IPS DF 19.7 (cell line): ENCODE measurements at regions not wholly inside any gene's neighbourhood (a gene's known extent, or its start where the extent isn't known, plus 50 kb on each side); places are given as distances from the start of the nearest gene placed in this dataset.

Experiments
- DNase-seq: peaks from one replicate; pipeline ENCODE4 v3.0.0-alpha.2; 2013; ENCODE audit warnings: low read depth, low spot score

DNA sequence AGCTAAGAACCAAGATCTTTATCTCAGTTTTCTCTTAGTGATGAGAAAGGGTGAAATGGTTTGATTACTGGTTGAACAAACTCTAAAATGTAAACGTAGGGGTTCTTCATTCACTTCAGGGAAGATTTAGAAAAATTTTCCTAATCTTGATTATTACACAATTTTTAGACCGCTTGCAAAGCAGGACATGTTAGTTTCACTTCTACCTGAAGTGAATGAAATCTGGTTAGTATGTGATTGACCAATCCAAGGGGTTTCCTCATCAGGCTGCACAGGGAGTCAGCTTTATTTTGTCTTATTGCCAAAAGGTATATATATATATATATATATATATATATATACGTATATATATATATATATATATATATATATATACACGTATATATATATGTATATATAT is 740.4 kb downstream of the TUSC7 start:
- no peak for DNase-seq

DNA sequence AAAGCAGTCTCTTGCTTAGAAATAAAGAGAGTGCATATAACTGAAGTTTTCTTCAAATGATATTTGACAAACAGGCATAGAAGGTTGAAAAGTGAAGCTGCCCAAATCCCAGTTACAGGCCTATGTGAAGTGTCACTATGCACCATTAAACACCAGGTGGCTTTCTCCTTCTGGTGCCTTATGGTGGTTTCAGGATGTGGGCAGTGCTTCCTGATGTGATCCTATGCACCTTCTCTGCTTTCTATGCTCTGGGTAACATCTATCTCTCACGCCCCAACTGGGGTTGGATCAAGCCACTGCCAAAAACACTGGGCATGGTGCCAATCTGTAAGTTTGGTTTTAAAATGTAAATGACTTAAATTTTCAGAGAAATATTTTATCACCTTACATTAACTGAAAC is 744.7 kb downstream of the TUSC7 start:
- no peak for DNase-seq

DNA sequence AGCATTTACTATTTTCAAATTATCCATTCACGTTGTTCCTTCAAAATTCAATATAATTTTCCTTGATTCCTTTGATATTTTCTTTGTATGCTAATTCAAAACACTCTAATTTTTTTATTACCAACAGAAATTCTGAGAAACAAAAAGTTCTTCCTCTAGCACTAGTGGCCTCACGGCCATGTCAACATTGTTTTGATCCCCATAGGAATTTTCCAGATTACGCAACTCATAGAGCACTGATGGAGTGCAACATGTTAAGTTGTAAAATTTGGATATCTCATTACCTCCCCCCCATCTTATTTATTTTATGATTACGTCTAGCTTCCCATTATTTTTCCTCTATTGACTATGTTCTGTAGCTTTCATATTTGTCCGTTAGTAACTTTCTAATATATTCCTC is 745.3 kb downstream of the TUSC7 start:
- DNase-seq, result no peak

DNA sequence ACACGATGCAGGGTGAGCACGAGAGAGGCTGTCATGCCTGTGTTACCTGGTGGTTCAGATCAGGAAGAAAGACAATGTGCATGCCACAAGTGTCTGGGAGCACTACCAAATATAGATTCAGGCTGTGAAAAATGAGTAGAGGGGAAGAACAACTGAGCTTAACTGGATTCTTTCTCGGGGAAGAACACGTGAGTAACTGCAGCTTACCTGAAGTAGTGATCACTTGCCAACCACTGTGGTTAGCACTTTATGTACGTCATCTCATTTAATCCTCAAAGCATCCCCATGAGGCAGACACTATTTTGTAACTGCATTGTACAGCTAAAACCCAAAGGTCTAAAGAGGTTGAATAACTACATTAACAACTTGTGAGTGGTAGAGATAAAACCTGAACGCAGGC is 746.2 kb downstream of the TUSC7 start:
- DNase-seq, result no peak

DNA sequence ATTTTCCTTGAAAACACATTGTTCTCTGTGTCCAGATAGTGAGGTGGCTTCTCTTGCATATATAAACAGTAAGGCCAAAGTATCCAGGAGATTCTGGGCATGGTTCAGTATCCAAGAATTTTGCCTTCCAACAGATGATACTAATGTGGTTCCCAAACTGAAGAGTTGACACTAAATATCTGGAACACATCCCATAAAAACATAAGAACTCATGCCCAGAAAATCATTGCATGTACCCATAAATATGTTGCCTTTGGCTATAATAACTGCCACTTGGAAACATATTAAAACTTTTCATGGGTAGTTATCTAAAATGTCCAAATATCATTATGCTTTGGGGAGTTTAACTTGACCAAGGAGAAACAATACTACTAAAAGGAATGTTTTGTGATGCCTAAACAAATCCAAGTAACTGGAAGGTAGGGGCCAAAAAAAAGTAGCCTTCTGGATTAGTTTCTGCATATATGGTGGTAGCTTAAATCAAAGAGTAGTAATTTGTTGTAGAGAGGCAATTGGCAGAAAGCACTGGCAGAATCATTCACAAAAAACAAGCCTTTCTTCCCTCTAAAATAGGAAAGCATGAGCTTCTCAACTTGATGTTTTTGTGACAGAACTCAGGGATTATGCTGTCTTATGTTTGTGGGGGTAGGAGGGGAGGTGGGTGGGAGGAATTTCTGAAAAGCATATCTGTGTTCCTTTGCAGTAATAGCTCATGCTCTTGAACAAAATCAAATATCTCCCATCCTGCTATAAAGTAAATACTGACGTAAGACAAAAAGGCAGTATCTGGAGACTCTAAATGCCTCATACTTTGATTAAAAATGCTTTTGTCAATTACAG is 753.9 kb downstream of the TUSC7 start:
- DNase-seq, result no peak

DNA sequence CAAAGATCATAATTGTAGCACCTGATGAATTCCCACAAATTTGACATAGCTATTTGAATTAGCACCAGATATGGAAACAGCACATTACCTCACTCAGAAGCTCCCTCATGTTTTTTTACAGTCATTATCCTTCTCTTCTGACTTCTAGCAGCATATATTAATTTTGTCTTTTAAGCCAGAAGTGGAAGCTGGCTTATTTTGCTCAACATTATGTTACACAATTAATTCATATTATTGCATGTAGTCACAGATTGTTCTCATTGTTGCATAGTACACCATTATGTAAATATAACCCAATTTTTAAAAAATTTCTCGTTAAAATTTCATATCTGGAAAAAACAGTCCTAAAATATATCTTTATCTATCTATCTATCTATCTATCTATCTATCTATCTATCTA is 762.3 kb downstream of the TUSC7 start:
- no peak for DNase-seq

DNA sequence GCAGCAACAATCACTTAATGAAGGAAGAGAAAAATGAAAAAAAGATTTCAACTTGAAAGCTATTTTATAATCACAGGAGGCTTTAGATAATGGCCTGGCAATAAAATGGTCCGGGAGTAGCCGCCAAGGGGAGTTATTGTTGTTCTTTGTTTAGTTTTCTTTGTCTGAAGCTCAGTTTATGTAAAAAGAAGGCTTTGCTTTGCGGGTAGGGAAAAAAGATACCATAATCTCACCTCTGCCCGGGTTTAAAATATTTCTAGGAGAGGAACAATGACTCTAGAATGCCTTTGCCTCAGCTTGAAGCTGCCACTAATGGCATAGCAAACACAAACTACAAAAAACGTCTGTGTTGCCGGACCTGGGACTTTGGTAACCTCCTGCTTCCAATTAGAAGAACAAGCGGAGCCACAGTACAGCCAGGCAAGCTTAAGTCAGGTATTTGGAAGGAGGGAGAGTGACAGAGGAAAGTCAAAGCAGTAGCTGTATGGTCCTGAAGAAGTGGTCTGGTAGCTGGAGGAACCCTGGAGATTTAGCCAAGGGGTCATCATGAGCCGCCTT is 764.5 kb downstream of the TUSC7 start:
- no peak for DNase-seq

DNA sequence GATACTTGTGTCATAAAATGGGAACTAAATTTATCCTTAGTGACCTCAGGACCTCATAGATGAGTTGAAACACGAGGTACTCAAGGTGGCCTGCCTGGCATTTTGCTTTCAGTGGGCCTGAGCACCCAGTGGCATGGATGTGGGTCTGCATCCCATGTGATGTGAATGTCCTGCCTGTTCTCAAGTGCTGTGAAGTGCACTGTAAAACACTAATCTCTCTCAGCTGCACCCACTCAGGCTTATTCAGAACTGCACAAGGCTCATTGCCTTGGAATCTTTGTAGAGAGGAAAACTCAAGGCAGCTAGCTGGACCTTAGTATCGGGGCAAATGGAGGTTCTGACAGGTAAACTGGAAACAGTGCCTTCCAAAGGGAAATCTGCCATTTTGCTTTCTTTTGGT is 767.0 kb downstream of the TUSC7 start:
- no peak for DNase-seq

DNA sequence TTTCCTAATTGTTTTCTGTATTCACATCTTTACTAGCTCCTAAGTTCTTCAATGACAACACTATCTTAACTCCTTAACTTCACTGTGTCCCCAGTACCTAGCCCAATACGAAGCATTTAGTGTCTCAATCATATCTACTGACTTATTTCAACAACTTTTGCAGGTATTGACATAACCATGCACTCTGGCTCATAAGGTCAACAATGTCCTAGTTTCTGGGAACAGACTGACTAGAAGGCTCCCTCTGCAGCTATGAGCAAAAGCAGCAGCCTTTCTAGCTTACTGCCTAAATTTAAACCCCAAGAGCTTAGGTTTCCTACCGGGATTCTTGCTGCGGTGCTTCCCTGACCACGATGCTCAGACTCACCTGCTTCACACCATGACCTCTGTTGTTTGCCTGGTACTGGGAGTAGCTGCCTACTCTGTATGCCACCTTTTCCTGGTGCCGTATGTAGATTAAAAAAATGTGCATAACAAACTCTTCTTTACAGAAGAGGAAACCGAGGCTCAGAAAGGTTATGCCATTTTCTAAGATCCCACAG is 767.7 kb downstream of the TUSC7 start:
- DNase-seq, result no peak

DNA sequence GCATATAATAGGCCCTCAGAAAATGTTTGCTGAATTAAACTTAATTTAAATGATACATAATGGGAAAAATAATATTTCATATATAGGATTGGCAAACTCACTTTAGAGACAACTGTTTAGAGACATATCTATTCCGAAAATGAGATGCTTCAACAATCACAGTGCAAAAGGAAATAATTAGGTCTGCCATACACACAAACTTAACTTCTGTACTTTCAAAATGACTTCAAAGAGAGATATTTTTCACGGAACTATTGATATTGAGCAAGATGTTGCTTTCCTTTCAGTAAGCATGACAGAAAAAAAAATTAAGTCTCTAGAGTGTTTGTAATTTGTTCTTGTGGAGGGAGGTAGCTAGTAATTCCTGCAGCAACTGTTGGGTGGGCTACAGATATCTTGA is 769.5 kb downstream of the TUSC7 start:
- no peak for DNase-seq

DNA sequence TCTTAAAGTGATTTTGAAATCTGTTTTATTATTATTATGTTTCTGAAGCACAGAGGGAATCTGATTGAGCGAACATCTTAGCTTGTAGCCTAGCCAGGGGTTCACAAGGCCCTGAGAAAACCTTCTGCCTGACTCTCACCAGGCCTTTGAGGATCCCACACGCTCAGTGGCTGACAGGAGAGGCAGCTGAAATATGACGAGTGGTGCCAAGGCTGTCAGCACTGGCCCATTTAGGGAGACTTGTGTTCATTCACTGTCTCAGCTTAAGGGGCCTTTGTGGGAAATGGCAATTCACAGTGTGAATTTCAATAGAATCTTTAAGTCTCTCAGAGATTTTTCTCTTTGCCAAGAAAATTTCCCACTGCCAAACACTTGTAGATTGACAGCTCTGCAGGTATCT is 770.9 kb downstream of the TUSC7 start:
- DNase-seq, result no peak

DNA sequence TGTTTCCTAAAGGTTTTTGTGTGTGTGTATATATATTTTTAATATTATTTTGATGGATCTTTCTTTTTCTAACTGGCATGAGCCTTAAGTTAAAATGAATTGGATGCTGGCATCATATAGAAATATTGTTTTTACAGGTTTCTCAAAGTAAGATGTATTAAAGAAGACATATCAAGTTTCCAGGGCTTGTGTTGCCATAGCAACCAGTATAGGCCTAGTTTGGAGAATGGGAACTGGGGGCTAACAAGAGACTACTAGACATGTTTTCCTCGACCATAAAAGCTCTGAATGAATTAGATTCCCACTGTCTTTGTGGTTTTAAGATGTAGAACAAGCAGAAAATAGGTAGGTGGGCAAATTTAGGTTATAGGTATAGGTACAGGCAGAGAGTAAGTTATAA is 771.4 kb downstream of the TUSC7 start:
- no peak for DNase-seq

DNA sequence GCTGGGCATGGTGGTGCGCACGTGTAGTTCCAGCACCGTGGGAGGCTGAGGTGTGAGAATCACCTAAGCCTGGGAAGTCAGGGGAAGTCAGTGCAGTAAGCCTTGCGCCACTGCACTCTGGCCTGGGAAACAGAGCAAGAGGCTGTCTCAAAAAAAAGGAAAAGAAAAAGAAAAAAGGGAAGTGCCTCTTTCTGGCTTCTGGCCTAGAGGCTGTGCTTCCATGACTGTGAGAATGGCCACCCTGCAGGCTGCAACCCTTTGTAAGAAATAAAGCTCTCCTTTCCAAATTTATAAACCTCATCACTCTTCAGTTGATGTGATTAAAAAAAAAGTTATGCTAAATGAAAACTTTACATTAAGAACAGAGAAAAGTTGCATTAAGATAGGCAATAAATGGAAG is 774.3 kb downstream of the TUSC7 start:
- DNase-seq, result no peak

DNA sequence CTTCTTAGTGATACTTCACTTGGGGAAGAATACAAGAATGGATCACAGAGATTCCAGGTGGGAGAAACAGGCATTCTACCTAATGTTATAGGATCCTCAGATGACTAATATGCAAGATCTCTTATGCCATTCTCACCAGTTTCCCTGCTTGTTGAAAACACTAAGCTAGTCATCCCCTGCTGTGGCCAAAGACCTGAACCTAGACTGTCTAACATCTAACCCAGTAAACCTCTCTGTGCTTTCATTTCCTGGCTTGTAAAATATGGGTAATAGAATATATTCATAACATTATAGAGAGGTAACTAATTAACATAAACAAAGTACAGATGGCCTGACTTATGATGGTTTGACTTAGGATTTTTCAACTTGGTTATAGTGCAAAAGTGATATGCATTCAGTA is 776.3 kb downstream of the TUSC7 start:
- no peak for DNase-seq

DNA sequence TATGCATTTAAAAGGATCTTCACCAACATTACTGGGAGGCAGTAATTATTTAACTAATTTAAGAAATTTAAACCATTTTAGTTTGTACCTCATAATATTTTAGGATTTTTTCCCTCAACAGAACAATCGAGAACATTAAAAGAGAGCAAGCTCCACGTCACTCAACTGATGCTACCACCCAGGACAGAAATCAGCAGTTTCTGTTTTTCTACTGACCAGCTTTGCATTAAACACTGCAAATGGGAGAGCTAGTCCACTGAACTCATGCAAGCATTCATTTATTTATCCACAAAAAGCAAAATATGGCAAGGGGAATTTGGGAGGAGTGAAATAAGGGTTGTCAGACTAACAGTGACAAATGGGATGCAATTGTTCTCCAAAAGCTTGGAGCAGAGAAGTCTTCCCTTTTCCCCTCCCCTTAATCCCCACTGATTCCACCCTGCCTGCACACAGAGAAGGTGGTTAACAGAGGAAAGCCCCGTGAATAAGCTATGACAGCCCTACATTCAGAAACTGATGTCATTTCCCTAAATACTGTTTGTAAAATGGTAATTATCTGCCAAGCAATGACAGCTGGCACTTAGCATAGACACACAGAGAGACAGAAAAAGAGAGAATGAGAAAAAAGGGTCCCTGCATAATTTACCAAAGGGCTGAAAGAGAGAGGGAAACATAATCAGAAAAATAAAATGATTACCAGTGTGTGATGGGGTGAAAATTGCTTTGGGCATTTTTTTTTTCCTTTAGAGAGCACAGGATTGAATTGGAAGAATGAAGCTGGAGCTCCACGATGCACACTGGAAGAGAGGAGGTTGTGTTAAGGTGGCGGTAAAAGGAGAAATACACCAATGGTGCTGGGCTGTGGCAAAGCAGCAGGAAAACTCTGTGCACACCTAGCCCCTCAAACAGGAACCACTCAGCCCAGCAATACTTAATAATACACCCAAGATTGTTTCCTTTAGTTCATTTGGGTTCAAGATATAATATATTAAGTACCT is 777.4 kb downstream of the TUSC7 start:
- no peak for DNase-seq

DNA sequence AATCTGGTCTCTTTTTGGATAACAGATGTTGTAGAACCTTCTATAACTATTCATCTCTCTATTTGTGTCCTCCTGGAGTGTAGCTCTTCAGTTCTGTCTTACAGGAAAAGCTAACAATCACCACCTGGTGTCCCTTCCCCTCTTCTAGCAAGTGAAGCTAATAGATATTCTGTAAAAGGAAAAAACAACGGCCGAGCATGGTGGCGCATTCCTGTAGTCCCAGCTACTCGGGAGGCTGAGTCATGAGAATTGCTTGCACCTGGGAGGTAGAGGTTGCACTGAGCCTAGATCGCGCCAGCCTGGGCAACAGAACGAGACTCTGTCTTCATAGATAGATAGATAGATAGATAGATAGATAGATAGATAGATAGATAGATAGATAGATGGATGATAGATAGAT is 779.4 kb downstream of the TUSC7 start:
- no peak for DNase-seq

DNA sequence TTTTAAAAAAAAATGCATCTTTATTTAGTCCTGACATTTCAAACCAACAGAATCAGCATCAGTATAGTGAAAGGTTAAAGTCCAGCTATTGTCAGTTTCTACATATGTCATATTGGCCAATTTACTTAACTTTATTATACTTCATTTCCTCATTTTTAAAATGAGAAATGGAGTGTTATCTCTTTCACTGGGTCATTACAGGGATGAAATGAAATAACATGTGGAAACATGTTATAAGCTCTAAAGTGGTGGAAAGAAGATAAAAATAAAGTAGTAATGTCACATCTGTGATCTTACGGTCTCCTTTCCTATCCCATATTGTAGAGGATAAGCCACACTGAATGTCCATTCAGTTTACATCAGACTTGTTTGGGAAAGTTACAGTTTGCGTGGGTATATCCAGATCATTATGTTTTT is 780.1 kb downstream of the TUSC7 start:
- no peak for DNase-seq

DNA sequence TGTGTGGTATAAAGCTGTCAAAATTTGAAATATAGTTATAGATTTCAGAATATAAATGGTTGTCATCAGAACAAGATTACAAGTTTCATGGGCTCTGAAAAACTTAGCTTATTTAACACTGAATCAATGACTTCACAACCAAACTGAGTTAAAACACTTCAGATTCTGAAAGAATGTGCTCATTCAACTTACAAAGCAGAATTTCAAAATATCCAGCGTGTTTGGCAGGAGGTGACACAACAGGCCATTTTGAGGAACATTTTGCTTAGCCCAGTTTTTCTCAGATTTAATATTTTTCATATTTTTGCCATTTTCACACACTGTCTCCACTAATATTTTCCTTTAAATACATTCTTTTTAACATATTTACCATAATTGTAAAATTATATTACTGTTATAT is 781.1 kb downstream of the TUSC7 start:
- DNase-seq, result no peak

DNA sequence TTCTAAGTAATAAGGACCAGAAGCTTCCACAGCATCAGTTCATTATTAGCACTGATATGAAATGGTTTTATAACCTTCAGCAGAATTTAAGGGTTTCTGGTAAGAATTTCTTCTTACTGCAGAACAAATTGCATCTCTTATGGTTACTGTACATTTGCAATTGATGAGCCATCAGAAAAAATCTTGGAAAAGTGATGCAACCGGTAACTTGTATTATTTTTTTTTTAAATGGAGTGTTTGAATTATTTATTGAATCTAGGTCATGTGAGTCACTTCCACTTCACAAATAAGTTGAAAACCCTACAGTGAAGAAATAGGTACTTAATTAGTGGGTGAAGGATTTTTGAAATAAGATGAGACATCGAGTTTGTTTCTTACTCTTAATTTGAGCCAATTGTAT is 786.0 kb downstream of the TUSC7 start:
- no peak for DNase-seq

DNA sequence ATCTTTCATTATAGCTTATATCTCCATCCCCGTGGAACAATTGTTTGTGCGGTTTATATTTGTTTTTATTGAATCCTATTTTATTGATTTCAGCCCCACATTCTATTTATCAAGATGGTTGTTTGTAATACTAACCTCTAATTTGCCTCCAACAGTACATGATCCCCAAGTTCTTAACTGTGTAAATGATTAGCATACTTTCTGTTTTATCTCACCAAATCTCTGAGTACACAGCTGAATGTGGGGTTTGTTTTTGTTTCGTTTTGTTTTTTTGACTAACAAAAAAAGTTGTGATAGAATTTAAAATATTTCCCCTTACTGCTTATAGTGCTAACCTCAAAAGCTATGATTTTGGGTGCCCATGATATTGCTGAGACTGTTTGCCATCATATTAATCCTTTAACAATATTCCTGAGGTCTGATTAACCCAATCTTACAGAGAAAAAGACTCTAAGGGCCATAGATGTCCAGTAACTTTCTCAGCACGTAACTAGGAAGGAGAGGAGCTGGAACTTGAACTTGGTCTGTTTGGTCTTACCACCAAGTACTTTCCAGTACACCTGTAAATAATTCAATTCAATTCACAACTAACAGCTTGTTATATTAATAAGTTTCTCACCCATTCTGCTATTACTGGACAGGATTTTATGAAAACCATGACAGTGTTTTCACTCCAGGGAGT is 789.8 kb downstream of the TUSC7 start:
- DNase-seq, result no peak

DNA sequence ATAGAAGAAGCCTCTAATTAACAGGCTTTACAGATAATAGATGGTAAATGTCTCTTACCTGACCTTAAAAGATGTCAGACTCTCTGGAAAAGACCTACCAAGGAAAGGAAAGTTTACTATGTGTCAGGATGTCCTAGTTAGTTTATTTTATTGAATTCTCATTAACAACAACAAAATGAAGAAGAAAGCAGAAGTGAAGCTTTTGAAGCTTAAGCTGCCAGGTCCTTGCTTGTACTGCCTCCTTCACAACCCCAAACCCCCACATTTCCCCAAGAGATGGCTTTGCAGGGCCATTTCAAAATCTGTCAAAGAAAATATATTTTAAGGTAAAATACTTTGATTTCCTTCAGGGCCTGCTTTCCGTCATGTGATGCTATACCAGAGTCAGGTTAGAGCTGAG is 798.4 kb downstream of the TUSC7 start:
- DNase-seq, result no peak

DNA sequence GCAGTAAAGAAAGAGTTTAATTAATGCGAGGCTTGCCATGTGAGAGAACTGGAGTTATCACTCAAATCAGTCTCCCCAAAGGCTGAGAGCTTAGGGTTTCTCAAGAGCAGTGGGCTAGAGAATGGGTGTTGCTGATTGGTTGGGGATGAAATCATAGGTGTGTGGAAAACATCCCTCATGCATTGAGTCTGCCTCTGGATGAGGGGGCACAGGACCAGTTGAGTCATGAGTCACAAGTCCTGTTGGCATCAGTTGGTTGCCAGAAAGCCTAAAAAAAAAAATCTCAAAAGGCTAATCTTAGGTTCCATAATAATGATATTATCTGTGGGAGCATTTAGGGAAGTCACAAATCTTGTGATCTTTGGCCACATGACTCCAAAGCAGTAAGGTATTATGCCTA is 800.3 kb downstream of the TUSC7 start:
- no peak for DNase-seq
